ENCODE measurements at regions not wholly inside any gene's neighbourhood (a gene's known extent, or its start where the extent isn't known, plus 50 kb on each side); places are given as distances from the start of the nearest gene placed in this dataset.

DNA sequence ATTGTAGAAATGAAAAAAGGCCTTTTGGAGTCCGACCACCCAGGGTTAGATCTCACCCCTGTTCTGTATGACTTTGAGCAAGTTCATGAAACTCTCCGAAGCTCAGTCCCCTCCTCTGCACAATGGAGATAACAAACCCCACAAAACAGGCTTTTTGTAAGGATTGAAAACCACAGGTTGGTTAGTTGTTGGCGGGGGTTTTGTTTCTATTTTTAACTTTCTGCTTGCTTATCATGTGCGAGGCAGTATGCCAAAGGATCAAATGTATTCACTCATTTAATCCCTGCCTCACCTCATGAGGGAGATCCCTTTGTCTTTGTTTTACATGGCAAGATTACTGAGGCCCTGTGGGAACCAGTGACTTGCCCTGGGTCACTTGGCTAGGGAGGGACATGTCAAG is 539.1 kb downstream of the CDK5RAP2 start:
- H2AFZ ChIP-seq (ENCODE audit: low read length), result no peak overlapping the region
- no peaks in the 10 kb centered on the region for H4K20me1 ChIP-seq (ENCODE audit: insufficient read depth, low read length)
- no peak for TF ChIP-seq EZH2 (IDR thresholded peaks at IDR 0.05; ENCODE audit: borderline replicate concordance, low read length)
- TF ChIP-seq, protein P1, sequence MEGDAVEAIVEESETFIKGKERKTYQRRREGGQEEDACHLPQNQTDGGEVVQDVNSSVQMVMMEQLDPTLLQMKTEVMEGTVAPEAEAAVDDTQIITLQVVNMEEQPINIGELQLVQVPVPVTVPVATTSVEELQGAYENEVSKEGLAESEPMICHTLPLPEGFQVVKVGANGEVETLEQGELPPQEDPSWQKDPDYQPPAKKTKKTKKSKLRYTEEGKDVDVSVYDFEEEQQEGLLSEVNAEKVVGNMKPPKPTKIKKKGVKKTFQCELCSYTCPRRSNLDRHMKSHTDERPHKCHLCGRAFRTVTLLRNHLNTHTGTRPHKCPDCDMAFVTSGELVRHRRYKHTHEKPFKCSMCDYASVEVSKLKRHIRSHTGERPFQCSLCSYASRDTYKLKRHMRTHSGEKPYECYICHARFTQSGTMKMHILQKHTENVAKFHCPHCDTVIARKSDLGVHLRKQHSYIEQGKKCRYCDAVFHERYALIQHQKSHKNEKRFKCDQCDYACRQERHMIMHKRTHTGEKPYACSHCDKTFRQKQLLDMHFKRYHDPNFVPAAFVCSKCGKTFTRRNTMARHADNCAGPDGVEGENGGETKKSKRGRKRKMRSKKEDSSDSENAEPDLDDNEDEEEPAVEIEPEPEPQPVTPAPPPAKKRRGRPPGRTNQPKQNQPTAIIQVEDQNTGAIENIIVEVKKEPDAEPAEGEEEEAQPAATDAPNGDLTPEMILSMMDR (IDR thresholded peaks at IDR 0.05; ENCODE audit: low read length), result no peak

DNA sequence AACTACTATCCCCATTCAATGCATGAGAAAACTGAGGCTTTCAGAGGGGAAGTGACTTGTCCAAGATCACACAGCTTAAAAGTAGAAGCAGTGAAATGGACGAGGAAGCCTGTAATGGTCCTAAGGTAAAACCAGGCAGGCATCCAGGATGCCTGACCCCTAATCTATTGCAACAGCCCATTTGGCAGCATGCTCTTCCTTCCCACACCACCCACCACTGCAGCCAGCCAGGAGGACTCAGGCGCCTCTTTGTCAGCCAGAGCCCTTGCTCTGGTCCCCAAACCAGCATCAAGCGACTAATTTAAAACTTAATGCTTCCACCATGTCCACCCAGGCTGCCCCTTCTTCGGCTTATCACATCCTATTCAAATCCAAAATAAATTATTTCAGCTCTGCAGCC is 541.6 kb downstream of the CDK5RAP2 start:
- Histone ChIP-seq H3K4me3 (ENCODE audit: low read depth, low read length, poor library complexity, severe bottlenecking) (no peak overlapping the region), H4K20me1 (ENCODE audit: insufficient read depth, low read length) (no peaks in the 10 kb centered on the region), H3K9me3 (ENCODE audit: low read length) (no peaks in the 10 kb centered on the region), H3K4me1 (ENCODE audit: insufficient read depth, low read length, severe bottlenecking) (no peaks in the 10 kb centered on the region), H3K4me2 (ENCODE audit: low read length) (no peak overlapping the region), H3K36me3 (ENCODE audit: insufficient read depth, low read length) (no peaks in the 10 kb centered on the region), H3K9me2 (ENCODE audit: low read depth, low read length) (no peaks in the 10 kb centered on the region), H3K27ac (ENCODE audit: low read depth, low read length, poor library complexity, severe bottlenecking) (no peak overlapping the region), H3K79me2 (ENCODE audit: insufficient read depth, low read length) (no peaks in the 10 kb centered on the region), H3F3A (ENCODE audit: insufficient read depth, low read length) (no peaks in the 10 kb centered on the region), H2AFZ (ENCODE audit: low read length) (no peak overlapping the region), H3K27me3 (ENCODE audit: insufficient read depth, low read length) (no peaks in the 10 kb centered on the region), H3K9ac (ENCODE audit: low read length) (no peak overlapping the region)
- TF ChIP-seq, protein P1 (IDR thresholded peaks at IDR 0.05; ENCODE audit: low read length), result no peak
- TF ChIP-seq EZH2 (IDR thresholded peaks at IDR 0.05; ENCODE audit: borderline replicate concordance, low read length), result no peak

More for the DNA sequence above, 539.1 kb downstream of the CDK5RAP2 start:
- Histone ChIP-seq H3K9me3 (ENCODE audit: low read length) (no peaks in the 10 kb centered on the region), H3K9me2 (ENCODE audit: low read depth, low read length) (no peaks in the 10 kb centered on the region), H3F3A (ENCODE audit: insufficient read depth, low read length) (no peaks in the 10 kb centered on the region), H3K36me3 (ENCODE audit: insufficient read depth, low read length) (no peaks in the 10 kb centered on the region), H3K27ac (ENCODE audit: low read depth, low read length, poor library complexity, severe bottlenecking) (no peak overlapping the region), H3K79me2 (ENCODE audit: insufficient read depth, low read length) (no peaks in the 10 kb centered on the region), H3K4me2 (ENCODE audit: low read length) (no peak overlapping the region), H3K4me3 (ENCODE audit: low read depth, low read length, poor library complexity, severe bottlenecking) (no peak overlapping the region), H3K4me1 (ENCODE audit: insufficient read depth, low read length, severe bottlenecking) (no peaks in the 10 kb centered on the region), H3K9ac (ENCODE audit: low read length) (no peak overlapping the region), H3K27me3 (ENCODE audit: insufficient read depth, low read length) (no peaks in the 10 kb centered on the region)

DNA sequence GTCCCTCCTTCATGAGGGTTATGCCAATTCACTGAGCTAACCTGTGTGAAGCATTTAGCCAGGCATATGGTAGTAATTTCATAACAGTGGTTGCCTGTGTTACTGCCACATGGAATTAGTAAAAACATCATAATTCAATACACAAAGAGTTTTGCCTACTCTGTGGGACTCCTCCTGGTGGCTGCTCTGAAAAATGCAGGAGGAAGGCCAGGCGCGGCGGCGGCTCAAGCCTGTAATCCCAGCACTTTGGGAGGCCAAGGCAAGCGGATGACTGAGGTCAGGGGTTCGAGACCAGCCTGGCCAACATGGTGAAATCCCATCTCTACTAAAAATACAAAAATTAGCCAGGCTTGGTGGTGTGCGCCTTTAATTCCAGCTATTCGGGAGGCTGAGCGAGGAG is 547.3 kb downstream of the CDK5RAP2 start:
- Histone ChIP-seq H4K20me1 (ENCODE audit: insufficient read depth, low read length) (no peaks in the 10 kb centered on the region), H3K9me2 (ENCODE audit: low read depth, low read length) (no peaks in the 10 kb centered on the region), H3F3A (ENCODE audit: insufficient read depth, low read length) (no peaks in the 10 kb centered on the region), H3K27ac (ENCODE audit: low read depth, low read length, poor library complexity, severe bottlenecking) (no peak overlapping the region), H3K4me2 (ENCODE audit: low read length) (no peak overlapping the region), H3K4me3 (ENCODE audit: low read depth, low read length, poor library complexity, severe bottlenecking) (no peak overlapping the region), H3K4me1 (ENCODE audit: insufficient read depth, low read length, severe bottlenecking) (no peaks in the 10 kb centered on the region), H3K36me3 (ENCODE audit: insufficient read depth, low read length) (no peaks in the 10 kb centered on the region), H2AFZ (ENCODE audit: low read length) (no peak overlapping the region), H3K27me3 (ENCODE audit: insufficient read depth, low read length) (no peaks in the 10 kb centered on the region), H3K9me3 (ENCODE audit: low read length) (no peaks in the 10 kb centered on the region), H3K9ac (ENCODE audit: low read length) (no peak overlapping the region), H3K79me2 (ENCODE audit: insufficient read depth, low read length) (no peaks in the 10 kb centered on the region)
- TF ChIP-seq EZH2 (IDR thresholded peaks at IDR 0.05; ENCODE audit: borderline replicate concordance, low read length), result no peak
- TF ChIP-seq, protein P1 (IDR thresholded peaks at IDR 0.05; ENCODE audit: low read length), result peak; percentile 39; the same call in 1 of the 2 replicates

All from OCI-LY1 (cell line).